ENCODE measurements at regions not wholly inside any gene's neighbourhood (a gene's known extent, or its start where the extent isn't known, plus 50 kb on each side); places are given as distances from the start of the nearest gene placed in this dataset.
"Not testable (repeated sequence)": the region's sequence is repeated elsewhere in the genome, so short reads cannot be mapped to it uniquely, and the experiment has no call there.

DNA sequence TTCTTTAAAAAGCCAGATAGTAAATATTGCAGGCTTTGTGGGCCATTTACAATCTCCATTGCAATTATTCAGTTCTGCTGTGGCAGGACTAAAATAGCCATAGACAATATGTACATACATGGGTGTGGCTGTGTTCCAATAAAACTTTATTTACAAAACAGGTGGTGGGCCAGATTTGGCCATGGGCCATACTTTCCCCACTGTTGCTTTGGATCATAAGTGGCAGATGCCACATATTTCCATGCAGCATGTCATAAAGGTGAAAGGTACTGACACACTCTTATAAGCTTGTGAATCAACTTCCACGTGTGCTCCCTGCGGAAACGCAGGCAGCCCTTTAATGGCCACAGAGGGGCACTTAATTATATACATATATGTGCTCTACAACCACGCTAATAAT is 244.4 kb upstream of the FOXN3 start:
- DNase-seq (ENCODE audit: low read depth in 2 of 3, low spot score in 2 of 3), result no peak

GRCh38 chr14:89660625-89661233 is 243.7 kb upstream of the FOXN3 start:
- DNase-seq (ENCODE audit: low read depth in 2 of 3, low spot score in 2 of 3), result not testable (repeated sequence)

DNA sequence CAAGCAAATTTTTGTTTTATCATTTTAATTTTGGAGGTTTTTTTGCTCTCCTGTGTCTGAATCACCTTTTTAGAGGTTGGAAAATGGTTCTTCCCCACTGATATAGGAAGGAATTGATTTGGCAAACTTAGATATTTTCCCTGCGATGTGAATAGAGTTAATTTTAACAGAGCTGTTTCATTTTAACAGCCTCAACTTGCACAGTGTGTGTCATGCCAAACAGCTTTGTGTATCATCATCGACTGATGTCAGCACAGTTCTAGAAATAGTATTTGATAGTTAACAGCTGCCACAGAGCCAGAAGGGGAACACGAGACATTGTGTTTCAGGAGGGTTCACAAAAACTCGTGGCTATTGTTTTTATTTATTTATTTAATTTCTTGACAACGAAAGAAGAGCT is 243.1 kb upstream of the FOXN3 start:
- DNase-seq (ENCODE audit: low read depth in 2 of 3, low spot score in 2 of 3), result no peak

GRCh38 chr14:89658977-89659670 is 242.1 kb upstream of the FOXN3 start:
- DNase-seq (ENCODE audit: low read depth in 2 of 3, low spot score in 2 of 3), result no peak

- DNase-seq (ENCODE audit: low read depth in 2 of 3, low spot score in 2 of 3), result no peak
These were observed 240.0 kb upstream of the FOXN3 start for GRCh38 chr14:89657014-89657413.

DNA sequence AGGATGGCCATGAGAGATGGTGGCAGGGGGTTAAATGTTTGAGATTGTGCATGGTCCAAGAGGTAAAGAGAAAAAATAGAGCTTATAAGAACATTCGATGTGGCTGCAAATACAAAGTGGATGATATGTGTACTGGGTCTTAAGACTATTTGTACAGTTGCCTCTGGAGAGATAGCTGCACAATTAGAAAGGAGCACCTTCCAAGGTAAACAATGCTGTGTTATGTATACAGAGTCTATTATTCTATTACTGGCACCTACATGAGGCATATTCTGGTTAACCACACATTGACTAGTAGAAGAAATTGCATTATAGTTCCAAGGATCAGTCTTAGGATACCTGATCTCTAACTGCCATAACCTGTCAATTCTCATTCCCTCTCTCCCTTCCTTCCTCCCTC is 238.0 kb upstream of the FOXN3 start:
- no peak for DNase-seq (ENCODE audit: low read depth in 2 of 3, low spot score in 2 of 3)

GRCh38 chr14:89652352-89652751 is 235.3 kb upstream of the FOXN3 start:
- DNase-seq (ENCODE audit: low read depth in 2 of 3, low spot score in 2 of 3), result no peak

GRCh38 chr14:89651805-89652204 is 234.8 kb upstream of the FOXN3 start:
- DNase-seq (ENCODE audit: low read depth in 2 of 3, low spot score in 2 of 3), result no peak

DNA sequence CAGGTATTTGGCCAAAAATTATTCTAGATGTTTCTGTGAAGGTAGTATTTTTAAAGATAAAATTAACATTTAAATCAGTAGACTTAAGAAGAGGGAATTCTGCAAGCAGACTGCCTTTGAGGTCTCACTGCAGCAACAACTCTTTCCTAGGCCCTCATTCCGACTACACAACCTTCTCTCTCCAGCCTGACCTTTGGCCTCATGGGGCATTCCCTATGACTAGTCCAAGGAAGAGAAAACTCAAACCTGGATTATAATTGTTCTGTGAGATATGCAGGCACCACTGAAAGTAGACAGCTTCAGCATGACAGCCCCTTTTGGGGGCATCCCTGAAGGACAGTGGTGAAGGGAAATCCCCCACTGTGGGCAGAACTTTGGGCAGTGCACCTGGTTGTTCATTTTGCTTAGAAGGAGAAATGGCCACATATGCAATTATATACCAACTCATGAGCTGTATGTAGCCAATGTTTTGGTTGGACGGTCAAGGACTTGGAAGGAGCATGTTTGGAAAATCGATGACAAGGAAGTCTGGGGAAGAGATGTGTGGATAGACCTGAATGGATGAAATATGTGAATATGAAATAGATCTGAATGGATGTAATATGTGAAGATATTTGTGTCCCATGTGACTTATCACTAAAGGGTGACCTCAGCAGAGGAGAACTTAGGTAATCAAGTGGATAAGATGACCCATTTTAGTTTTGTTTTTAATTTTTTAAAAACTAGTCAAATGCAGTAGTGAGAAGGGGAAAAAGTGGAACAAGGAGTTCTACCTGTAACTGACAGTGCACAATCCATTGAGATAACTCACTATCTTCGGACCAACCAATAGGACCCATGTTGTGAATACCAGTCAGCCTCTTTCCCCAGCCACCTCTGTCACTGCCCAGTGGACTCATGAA is 233.3 kb upstream of the FOXN3 start:
- no peak for DNase-seq (ENCODE audit: low read depth in 2 of 3, low spot score in 2 of 3)

GRCh38 chr14:89649451-89650075 is 232.5 kb upstream of the FOXN3 start:
- no peak for DNase-seq (ENCODE audit: low read depth in 2 of 3, low spot score in 2 of 3)

DNA sequence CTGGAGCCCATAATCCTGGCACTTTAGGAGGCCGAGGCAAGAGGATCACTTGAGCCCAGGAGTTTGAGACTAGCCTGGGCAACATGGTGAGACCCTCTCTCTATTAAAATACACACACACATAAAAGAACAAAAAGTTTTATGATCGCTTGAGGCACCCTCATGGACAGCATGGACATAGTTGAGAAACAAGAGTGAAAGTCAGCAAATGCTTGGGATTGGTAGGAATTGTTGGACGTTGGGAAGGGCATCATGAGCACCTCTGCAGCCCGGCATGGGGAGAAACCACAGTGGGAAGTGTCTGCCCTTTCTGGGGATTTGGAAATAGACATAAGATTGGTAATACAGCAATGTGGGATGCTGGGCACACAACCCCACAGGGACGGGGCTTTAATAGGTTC is 231.9 kb upstream of the FOXN3 start:
- no peak for DNase-seq (ENCODE audit: low read depth in 2 of 3, low spot score in 2 of 3)

DNA sequence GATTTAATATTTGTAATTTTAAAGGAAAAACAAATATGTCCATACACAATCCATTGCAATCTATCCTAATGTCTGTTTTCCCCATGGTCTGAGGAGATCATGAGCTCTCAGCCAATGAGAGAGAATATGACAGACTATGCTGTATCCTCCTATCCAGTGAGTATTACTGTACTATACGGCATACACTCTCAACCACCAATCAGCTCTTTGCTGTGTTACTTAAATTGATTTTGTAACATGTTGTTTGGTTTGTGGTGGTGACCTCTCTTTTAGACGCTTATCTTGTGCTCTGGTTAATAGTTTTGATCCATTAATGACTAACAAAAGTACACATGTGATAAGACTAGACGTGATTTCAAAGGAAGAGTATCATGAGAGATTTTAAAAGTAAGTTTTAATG is 231.5 kb upstream of the FOXN3 start:
- DNase-seq (ENCODE audit: low read depth in 2 of 3, low spot score in 2 of 3), result no peak

DNA sequence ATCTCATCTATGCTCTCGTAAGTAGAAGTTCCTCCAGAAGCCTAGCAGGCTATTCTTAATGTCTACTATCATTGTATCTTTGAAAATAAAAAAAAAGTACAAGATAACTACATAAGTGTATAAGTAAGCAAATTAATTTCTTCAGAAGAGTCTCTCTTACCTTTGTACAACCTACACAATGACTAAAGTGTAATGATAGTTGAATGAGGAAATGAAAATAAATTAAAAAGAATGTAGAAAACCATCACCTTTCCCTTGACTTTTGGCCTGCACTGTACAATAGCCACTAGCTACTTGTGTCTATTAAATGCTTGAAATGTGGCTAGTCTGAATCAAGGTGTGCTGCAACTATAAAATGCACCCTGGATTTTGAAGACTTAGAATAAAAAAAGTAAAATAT is 229.9 kb upstream of the FOXN3 start:
- no peak for DNase-seq (ENCODE audit: low read depth in 2 of 3, low spot score in 2 of 3)

GRCh38 chr14:89644641-89645040 is 227.6 kb upstream of the FOXN3 start:
- no peak for DNase-seq (ENCODE audit: low read depth in 2 of 3, low spot score in 2 of 3)

DNA sequence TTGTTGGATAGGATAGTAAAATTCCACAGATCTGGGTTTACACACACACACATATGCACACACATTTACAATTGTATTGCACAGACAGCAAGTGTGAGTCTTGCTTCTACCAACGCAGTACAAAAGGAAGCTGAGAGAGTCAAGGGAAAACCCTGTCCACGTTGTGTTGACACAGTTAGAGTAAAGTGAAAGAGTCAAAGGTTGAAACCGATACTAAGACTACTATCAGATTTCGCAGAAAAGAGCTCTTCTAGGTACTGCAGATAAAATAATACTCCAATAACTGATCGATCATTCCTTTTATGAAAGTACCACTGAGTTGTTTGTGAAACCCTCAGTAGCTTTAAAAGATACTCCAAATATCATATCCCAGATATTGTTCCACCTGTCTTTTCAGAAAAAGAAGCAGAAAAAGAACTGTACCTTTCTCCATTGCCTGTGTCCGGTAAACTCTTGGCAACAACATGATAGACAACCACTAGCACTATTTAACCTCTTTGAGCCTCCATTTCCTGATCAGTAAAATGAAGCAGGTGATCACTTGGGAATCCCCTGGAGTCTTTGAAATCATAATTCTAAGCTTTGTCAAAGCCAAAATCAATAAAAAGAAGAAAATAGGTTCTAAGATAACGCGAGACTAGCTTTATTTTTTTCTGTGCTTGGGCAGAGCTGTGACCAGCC is 224.6 kb upstream of the FOXN3 start:
- DNase-seq (ENCODE audit: low read depth in 2 of 3, low spot score in 2 of 3), result no peak

- no peak for DNase-seq (ENCODE audit: low read depth in 2 of 3, low spot score in 2 of 3)
These were observed 223.1 kb upstream of the FOXN3 start for GRCh38 chr14:89640141-89640540.

GRCh38 chr14:89639687-89640086 is 222.7 kb upstream of the FOXN3 start:
- DNase-seq (ENCODE audit: low read depth in 2 of 3, low spot score in 2 of 3), result no peak

- no peak for DNase-seq (ENCODE audit: low read depth in 2 of 3, low spot score in 2 of 3)
These were observed 221.9 kb upstream of the FOXN3 start for GRCh38 chr14:89638891-89639290.

GRCh38 chr14:89637581-89637980 is 220.5 kb upstream of the FOXN3 start:
- no peak for DNase-seq (ENCODE audit: low read depth in 2 of 3, low spot score in 2 of 3)

GRCh38 chr14:89635615-89636014 is 218.6 kb upstream of the FOXN3 start:
- no peak for DNase-seq (ENCODE audit: low read depth in 2 of 3, low spot score in 2 of 3)

- DNase-seq (ENCODE audit: low read depth in 2 of 3, low spot score in 2 of 3), result no peak
These were observed 217.0 kb upstream of the FOXN3 start for GRCh38 chr14:89634037-89634436.

Data from activated CD8-positive, alpha-beta memory T cell treated with anti-CD3 and anti-CD28 coated beads for 48 hours (primary cell).